DOHH2 (cell line): ENCODE measurements at regions not wholly inside any gene's neighbourhood (a gene's known extent, or its start where the extent isn't known, plus 50 kb on each side); places are given as distances from the start of the nearest gene placed in this dataset.

Experiments used
- EZH2phosphoT487 ChIP-seq: fragments of 200-600 bp; sonication (generic); IDR thresholded peaks from 2 replicates; pipeline ENCODE4 v1.6.1; 2017; ENCODE audit warnings: borderline replicate concordance, mild to moderate bottlenecking, antibody characterized with exemption, low read length, moderate library complexity, mixed read lengths
- TF ChIP-seq, protein P1 (sequence below): fragments of 200-600 bp; sonication (generic); IDR thresholded peaks from one replicate; pipeline ENCODE4 v1.5.1; 2014; ENCODE audit warnings: antibody characterized with exemption, mild to moderate bottlenecking, low read depth, low read length; ENCODE audit not compliant: poor library complexity, severe bottlenecking

DNA sequence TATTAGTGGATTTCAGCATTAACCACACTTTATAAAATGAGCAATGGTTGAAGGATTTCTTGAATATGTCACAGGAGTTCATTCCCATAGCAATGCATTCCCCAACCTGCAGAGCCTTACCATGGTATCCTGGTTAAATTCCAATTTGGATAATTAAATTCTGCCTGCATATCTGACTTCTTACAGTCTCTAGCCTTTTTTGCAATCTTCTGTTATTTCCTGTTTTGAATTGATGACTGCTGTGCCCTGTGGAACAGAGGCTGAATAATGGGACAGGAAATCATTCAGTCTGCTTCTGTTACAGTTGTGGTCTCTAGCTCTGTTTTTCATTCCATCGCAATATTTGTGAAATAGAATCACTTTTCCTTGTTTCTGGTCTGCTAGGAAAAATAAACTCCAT lies 1823.9 kb downstream of the PLA2G4A start:
- TF ChIP-seq, protein P1, sequence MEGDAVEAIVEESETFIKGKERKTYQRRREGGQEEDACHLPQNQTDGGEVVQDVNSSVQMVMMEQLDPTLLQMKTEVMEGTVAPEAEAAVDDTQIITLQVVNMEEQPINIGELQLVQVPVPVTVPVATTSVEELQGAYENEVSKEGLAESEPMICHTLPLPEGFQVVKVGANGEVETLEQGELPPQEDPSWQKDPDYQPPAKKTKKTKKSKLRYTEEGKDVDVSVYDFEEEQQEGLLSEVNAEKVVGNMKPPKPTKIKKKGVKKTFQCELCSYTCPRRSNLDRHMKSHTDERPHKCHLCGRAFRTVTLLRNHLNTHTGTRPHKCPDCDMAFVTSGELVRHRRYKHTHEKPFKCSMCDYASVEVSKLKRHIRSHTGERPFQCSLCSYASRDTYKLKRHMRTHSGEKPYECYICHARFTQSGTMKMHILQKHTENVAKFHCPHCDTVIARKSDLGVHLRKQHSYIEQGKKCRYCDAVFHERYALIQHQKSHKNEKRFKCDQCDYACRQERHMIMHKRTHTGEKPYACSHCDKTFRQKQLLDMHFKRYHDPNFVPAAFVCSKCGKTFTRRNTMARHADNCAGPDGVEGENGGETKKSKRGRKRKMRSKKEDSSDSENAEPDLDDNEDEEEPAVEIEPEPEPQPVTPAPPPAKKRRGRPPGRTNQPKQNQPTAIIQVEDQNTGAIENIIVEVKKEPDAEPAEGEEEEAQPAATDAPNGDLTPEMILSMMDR, result no peak
- no peak for TF ChIP-seq EZH2phosphoT487
